ENCODE measurements at regions not wholly inside any gene's neighbourhood (a gene's known extent, or its start where the extent isn't known, plus 50 kb on each side); places are given as distances from the start of the nearest gene placed in this dataset.
"Not testable (repeated sequence)": the region's sequence is repeated elsewhere in the genome, so short reads cannot be mapped to it uniquely, and the experiment has no call there.

- Mint-ChIP-seq H3K36me3 (ENCODE audit: low read depth) (no peaks in the 10 kb centered on the region), H3K9me3 (peaks cover 10% of the 10 kb centered on the region), H3K27ac (no peak overlapping the region), H3K4me3 (no peak overlapping the region), H3K27me3 (peaks cover 10% of the 10 kb centered on the region), H3K4me1 (no peaks in the 10 kb centered on the region)
- CTCF ChIA-PET, result no interaction called here
- no peak for DNase-seq
- POLR2A ChIA-PET, result no interaction called here
Measured at GRCh38 chr1:239989990-239990389, 101.7 kb upstream of the FMN2 start.

- H3K4me1 Mint-ChIP-seq; H3K27ac Mint-ChIP-seq; DNase-seq; H3K4me3 Mint-ChIP-seq; CTCF ChIA-PET; H3K36me3 Mint-ChIP-seq (ENCODE audit: low read depth); H3K9me3 Mint-ChIP-seq; POLR2A ChIA-PET: not testable (repeated sequence)
- H3K27me3 Mint-ChIP-seq, result peaks cover 32% of the 10 kb centered on the region
Measured at GRCh38 chr1:239992566-239992965, 99.1 kb upstream of the FMN2 start.

GRCh38 chr1:239993366-239993765 is 98.3 kb upstream of the FMN2 start:
- POLR2A ChIA-PET, result no interaction called here

GRCh38 chr1:239995281-239995680 is 96.4 kb upstream of the FMN2 start:
- H3K36me3 Mint-ChIP-seq (ENCODE audit: low read depth), result no peaks in the 10 kb centered on the region
- H3K27me3 Mint-ChIP-seq, result peaks cover 45% of the 10 kb centered on the region
- no peak overlapping the region for H3K27ac Mint-ChIP-seq
- H3K4me3 Mint-ChIP-seq, result no peak overlapping the region
- CTCF ChIA-PET, result no interaction called here
- peaks cover 1% of the 10 kb centered on the region for H3K4me1 Mint-ChIP-seq
- H3K9me3 Mint-ChIP-seq, result no peaks in the 10 kb centered on the region
- DNase-seq, result no peak
- POLR2A ChIA-PET, result no interaction called here

More at GRCh38 chr1:239993366-239993765, 98.3 kb upstream of the FMN2 start:
- Mint-ChIP-seq H3K4me1 (peaks cover 1% of the 10 kb centered on the region), H3K27ac (no peak overlapping the region), H3K27me3 (peaks cover 35% of the 10 kb centered on the region), H3K9me3 (no peaks in the 10 kb centered on the region), H3K4me3 (no peak overlapping the region), H3K36me3 (ENCODE audit: low read depth) (no peaks in the 10 kb centered on the region)
- CTCF ChIA-PET, result no interaction called here
- DNase-seq, result no peak

GRCh38 chr1:239997160-239997514 is 94.5 kb upstream of the FMN2 start:
- Mint-ChIP-seq H3K27me3 (peaks cover 45% of the 10 kb centered on the region), H3K4me3 (no peak overlapping the region), H3K4me1 (peaks cover 1% of the 10 kb centered on the region), H3K27ac (no peak overlapping the region), H3K36me3 (ENCODE audit: low read depth) (no peaks in the 10 kb centered on the region), H3K9me3 (no peaks in the 10 kb centered on the region)
- POLR2A ChIA-PET, result no interaction called here
- CTCF ChIA-PET, result no interaction called here
- no peak for DNase-seq

GRCh38 chr1:239997515-239998311 is 94.0 kb upstream of the FMN2 start:
- Mint-ChIP-seq H3K27ac (no peak overlapping the region), H3K4me1 (peaks cover 1% of the 10 kb centered on the region), H3K9me3 (no peaks in the 10 kb centered on the region), H3K36me3 (ENCODE audit: low read depth) (no peaks in the 10 kb centered on the region), H3K4me3 (no peak overlapping the region), H3K27me3 (peaks cover 43% of the 10 kb centered on the region)
- ChIA-PET POLR2A (no interaction called here), CTCF (interaction anchor here (1.6 kb wide), 1 partner anchor 20 kb away, joined by 3 read pairs; no protein-coding TSS in a partner anchor)
- no peak for DNase-seq

- Mint-ChIP-seq H3K9me3 (no peaks in the 10 kb centered on the region), H3K4me3 (no peak overlapping the region), H3K4me1 (peaks cover 1% of the 10 kb centered on the region), H3K36me3 (ENCODE audit: low read depth) (no peaks in the 10 kb centered on the region), H3K27ac (no peak overlapping the region), H3K27me3 (peaks cover 44% of the 10 kb centered on the region)
- no peak for DNase-seq
- ChIA-PET CTCF (interaction anchor here (1.6 kb wide), 1 partner anchor 20 kb away, joined by 3 read pairs; no protein-coding TSS in a partner anchor), POLR2A (no interaction called here)
Measured at GRCh38 chr1:239998312-239998649, 93.4 kb upstream of the FMN2 start.

GRCh38 chr1:239999170-239999569 is 92.5 kb upstream of the FMN2 start:
- Mint-ChIP-seq H3K4me1 (peaks cover 1% of the 10 kb centered on the region), H3K27me3 (peaks cover 42% of the 10 kb centered on the region), H3K36me3 (ENCODE audit: low read depth) (no peaks in the 10 kb centered on the region), H3K9me3 (no peaks in the 10 kb centered on the region), H3K4me3 (no peak overlapping the region), H3K27ac (no peak overlapping the region)
- CTCF ChIA-PET, result interaction anchor here (1.6 kb wide), 1 partner anchor 21 kb away, joined by 3 read pairs; no protein-coding TSS in a partner anchor
- POLR2A ChIA-PET, result no interaction called here
- no peak for DNase-seq

- Mint-ChIP-seq H3K4me3 (no peak overlapping the region), H3K27ac (no peak overlapping the region), H3K27me3 (peaks cover 31% of the 10 kb centered on the region), H3K9me3 (no peaks in the 10 kb centered on the region), H3K4me1 (peaks cover 1% of the 10 kb centered on the region), H3K36me3 (ENCODE audit: low read depth) (no peaks in the 10 kb centered on the region)
- no peak for DNase-seq
- POLR2A ChIA-PET, result interaction anchor here (0.7 kb wide), 1 partner anchor 32 kb away, joined by 3 read pairs; no protein-coding TSS in a partner anchor
- CTCF ChIA-PET, result interaction anchor here (0.6 kb wide), 1 partner anchor 30 kb away, joined by 3 read pairs; no protein-coding TSS in a partner anchor
Measured at GRCh38 chr1:240000634-240001033, 91.0 kb upstream of the FMN2 start.

GRCh38 chr1:240001177-240001740 is 90.4 kb upstream of the FMN2 start:
- Mint-ChIP-seq H3K4me1 (peaks cover 1% of the 10 kb centered on the region), H3K27me3 (peaks cover 27% of the 10 kb centered on the region), H3K4me3 (no peak overlapping the region), H3K27ac (no peak overlapping the region), H3K36me3 (ENCODE audit: low read depth) (no peaks in the 10 kb centered on the region), H3K9me3 (no peaks in the 10 kb centered on the region)
- no peak for DNase-seq
- ChIA-PET POLR2A (interaction anchor here (0.7 kb wide), 1 partner anchor 33 kb away, joined by 3 read pairs; no protein-coding TSS in a partner anchor), CTCF (interaction anchor here (0.6 to 1.0 kb wide), 3 partner anchors 27 to 428 kb away, joined by 3 to 6 read pairs (median 4); no protein-coding TSS in a partner anchor)

- Mint-ChIP-seq H3K36me3 (ENCODE audit: low read depth) (no peaks in the 10 kb centered on the region), H3K27me3 (peaks cover 6% of the 10 kb centered on the region), H3K4me3 (no peak overlapping the region), H3K4me1 (no peaks in the 10 kb centered on the region), H3K9me3 (no peaks in the 10 kb centered on the region), H3K27ac (no peak overlapping the region)
- ChIA-PET POLR2A (no interaction called here), CTCF (interaction anchor here (0.8 to 1.6 kb wide), 4 partner anchors 9 to 52 kb away, joined by 3 to 10 read pairs (median 5); no protein-coding TSS in a partner anchor)
- no peak for DNase-seq
Measured at GRCh38 chr1:240004086-240004749, 87.5 kb upstream of the FMN2 start.

- POLR2A ChIA-PET, result no interaction called here
Measured at GRCh38 chr1:240005997-240006650, 85.6 kb upstream of the FMN2 start.

GRCh38 chr1:240008298-240008697 is 83.4 kb upstream of the FMN2 start:
- no peaks in the 10 kb centered on the region for H3K27me3 Mint-ChIP-seq
- ChIA-PET CTCF (no interaction called here), POLR2A (interaction anchor here (0.6 kb wide), 1 partner anchor 918 kb away, joined by 3 read pairs; no protein-coding TSS in a partner anchor)
- no peak for DNase-seq
- H3K36me3 Mint-ChIP-seq (ENCODE audit: low read depth), result no peaks in the 10 kb centered on the region
- no peaks in the 10 kb centered on the region for H3K4me1 Mint-ChIP-seq
- H3K4me3 Mint-ChIP-seq, result no peak overlapping the region
- H3K9me3 Mint-ChIP-seq, result peaks cover 3% of the 10 kb centered on the region
- no peak overlapping the region for H3K27ac Mint-ChIP-seq

More at GRCh38 chr1:240005997-240006650, 85.6 kb upstream of the FMN2 start:
- Mint-ChIP-seq H3K27me3 (peaks cover 2% of the 10 kb centered on the region), H3K4me3 (no peak overlapping the region), H3K27ac (no peak overlapping the region), H3K4me1 (no peaks in the 10 kb centered on the region), H3K9me3 (peaks cover 3% of the 10 kb centered on the region), H3K36me3 (ENCODE audit: low read depth) (no peaks in the 10 kb centered on the region)
- no peak for DNase-seq
- CTCF ChIA-PET, result no interaction called here

Data from activated CD4-positive, alpha-beta memory T cell treated with anti-CD3 and anti-CD28 coated beads, Interleukin-2, amount 10 ng/mL, durations not matched to agents 7 days and 5 days (primary cell).